HuH-7.5 (cell line): ENCODE measurements at regions not wholly inside any gene's neighbourhood (a gene's known extent, or its start where the extent isn't known, plus 50 kb on each side); places are given as distances from the start of the nearest gene placed in this dataset.
A peak's percentile ranks its signal among the peaks of the same experiment; 100 is the strongest.

ENCODE experiments used
- DNase-seq: peaks from one replicate; pipeline ENCODE4 v3.0.0; 2011; ENCODE audit warnings: low spot score

- DNase-seq: no peak
Observed at GRCh38 chr17:68184816-68185436, 62.9 kb upstream of the AMZ2 start.

DNA sequence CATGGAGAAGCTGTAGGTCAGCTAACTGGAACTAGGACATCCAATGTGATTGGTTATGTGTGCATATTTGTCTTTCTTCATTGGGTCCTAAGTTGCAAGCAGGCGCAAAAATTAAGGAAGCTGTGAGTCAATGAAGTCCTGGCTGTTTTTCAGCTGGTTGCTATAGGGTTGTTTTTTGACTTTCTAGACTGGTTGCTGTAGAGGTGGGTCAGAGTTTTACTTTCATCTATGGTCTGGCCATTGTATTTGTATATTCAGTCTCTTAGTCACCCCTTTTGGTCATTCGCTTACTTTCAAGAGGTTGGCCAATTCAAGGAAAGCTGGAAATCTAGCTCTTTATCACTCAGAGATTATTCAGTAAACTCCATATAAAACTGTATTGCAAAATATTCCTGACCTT is 62.0 kb upstream of the AMZ2 start:
- DNase-seq: no peak

- no peak for DNase-seq
Observed at GRCh38 chr17:68190495-68190894, 57.3 kb upstream of the AMZ2 start.

DNA sequence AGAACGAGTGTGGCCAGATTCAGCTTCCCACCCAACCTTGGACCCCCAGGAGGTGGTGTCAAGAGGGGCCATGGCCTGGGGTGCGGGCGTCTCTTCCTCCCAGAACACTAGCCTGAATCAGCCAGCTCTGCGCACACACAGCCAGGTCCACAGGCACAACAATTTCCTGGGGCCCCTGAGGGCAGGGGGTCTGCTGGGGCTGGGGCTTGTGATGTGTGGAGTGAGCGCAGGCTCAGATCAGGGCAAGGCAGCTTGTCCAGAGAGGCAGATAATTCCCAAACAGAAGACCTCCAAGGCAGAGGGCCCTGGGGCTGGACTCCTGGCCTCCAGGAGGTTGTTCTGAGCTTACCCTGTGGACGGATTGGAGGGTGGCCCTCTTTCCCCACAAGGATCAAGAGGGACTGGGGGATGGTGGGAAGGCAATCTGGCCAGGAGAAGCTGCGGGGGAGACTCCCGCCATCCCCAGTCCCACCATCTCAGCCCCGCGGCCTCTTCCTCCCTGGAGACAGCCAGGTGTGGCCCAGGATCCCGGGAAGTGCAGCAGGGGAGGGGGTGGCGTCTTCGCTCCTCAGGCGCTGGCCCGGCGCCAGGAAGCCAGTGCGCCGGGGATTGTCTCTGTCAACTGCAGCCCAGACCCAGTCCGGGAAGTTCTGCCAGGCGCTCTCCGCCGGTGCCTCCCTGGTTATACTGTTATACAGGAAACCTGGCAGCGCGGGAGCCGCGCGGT is 52.0 kb upstream of the AMZ2 start:
- DNase-seq: peak; percentile 34

DNA sequence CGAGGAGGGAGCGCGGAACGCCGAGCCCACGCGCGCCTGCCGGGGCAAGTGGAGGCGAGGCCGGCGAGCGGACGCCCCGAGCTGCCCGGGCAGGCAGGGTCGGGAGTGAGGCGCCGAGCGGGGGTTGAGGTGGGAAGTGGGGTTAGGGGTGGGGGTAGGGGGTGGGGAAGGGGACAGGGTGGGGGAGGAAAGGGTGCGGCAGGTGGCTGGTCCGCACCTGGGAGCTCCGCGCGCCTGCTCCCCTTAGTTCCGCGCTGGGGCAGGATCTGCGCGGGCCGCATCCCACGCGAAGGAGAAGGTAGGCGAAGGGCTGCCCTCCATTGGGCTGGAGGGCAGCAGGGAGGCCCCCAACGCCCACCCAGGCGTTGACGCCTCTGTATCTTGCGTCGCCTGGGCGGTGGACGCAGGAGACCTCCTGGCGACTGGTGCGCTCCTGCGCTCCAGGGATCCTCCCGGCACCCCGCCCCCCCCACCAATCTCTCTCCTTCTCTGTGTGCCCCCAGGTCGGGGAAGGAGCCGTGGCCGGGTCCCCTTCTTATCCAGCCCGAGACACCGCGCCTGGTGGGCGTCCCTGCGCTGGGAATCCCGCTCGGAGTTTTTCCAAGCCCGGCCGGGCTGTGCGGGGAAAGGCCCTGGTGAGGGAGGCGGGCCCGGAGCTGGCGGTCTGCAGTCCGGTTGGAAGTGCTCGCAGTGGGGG is 51.3 kb upstream of the AMZ2 start:
- DNase-seq: no peak

DNA sequence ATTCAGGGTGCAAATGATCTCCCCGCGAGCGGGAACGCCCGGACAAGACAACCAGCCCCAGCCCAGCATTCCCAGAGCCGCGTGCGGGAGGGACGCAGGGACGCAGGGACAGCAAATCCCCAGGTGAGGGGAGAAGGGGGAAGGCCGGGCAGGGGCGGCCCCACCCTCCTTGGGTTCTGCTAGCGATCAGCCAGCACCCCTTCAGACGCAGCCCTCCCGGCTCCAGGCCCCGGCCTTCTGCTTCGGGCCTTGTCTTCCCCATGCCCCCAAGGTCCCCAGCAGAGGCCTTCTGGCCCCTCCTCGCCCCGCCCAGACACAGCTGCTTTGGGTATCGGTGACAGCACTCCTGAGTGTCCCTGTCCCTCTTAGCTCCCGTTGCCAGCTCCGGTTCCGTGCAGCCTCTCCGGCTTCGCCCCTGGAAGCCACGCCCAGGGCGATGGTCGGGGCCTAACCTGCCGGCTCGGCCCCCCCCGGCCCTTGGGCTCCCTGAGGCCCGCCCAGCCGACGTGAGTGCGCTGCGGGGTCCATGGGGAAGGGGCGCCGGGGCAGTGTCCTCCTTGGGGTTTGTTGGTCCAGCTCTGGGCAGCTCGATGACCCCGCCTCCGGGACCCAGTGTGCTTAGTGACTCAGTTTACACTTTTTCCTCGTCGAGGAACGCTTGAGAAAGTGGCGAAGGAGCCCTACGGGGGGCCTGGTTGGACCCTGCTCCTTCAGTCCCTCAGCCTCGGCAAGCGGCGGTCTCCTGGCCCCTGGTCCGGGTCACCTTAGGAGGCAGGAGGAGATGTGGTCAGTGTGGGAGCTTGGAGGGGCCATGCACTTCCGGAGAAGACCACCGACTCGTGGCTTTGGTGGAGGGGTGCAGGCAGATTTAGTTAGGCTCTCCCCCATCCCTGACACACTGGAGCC is 50.5 kb upstream of the AMZ2 start:
- peak; percentile 61 for DNase-seq

DNA sequence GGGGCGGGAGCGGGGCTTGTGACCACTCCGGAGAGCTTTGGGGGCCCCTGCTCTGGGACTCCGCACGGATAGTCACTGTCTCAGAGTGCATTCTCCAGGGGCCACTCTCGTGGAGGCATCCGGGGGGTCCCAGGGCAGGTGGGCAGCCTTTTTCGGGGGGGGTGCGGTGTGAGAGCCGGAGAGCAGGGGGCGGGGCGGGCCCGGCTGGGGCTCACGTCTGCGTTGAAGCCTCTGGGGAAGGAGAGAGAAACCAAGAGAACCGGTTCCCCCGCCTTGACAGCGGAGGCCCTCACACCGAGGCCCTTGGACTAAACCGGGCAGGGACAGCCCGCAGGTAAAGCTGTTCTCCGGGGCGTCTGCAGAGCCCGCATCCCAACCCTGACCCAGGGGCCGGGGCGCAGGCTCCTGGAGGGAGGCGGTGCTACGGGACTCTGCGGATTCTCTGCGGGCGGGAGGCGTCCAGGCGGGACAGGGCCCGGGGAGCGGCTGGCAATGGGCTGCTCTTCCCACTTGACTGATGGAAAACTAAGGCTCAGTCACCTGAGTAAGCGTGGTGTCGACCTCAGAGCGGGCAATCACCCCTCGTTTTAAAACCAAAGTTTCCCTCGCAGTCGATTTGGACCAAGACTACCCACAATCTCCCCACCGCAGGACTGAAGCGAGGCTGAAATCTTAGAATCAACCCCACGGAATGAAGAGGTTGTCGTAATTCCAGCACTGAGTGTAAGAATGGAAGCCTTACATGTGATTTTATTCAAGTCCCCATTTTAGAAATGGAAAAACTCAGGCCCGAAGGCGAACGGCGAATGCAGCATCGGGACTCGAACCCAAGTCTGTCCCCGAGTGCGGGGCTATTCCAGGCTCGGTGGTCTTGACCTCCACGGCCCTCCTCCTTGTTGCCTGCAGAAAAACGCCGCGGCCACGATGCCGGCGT is 49.6 kb upstream of the AMZ2 start:
- DNase-seq: peak; percentile 69
